ENCODE measurements at regions not wholly inside any gene's neighbourhood (a gene's known extent, or its start where the extent isn't known, plus 50 kb on each side); places are given as distances from the start of the nearest gene placed in this dataset.
"Not testable (repeated sequence)": the region's sequence is repeated elsewhere in the genome, so short reads cannot be mapped to it uniquely, and the experiment has no call there.

GRCh38 chr12:62003701-62004100 is 256.5 kb upstream of the USP15 start:
- intact Hi-C loops (cut with DNase I; ENCODE audit: low total_unique reads): no loop called here
- no peak overlapping the region for H3K4me3 ChIP-seq (ENCODE audit: low read depth, poor library complexity, severe bottlenecking)
- WGBS, 2 donors: 29 to 81% methylated on average over 2 of the region's 2 CpGs
- TF ChIP-seq POLR2A (IDR thresholded peaks at IDR 0.05): no peak
- TF ChIP-seq, protein P1, sequence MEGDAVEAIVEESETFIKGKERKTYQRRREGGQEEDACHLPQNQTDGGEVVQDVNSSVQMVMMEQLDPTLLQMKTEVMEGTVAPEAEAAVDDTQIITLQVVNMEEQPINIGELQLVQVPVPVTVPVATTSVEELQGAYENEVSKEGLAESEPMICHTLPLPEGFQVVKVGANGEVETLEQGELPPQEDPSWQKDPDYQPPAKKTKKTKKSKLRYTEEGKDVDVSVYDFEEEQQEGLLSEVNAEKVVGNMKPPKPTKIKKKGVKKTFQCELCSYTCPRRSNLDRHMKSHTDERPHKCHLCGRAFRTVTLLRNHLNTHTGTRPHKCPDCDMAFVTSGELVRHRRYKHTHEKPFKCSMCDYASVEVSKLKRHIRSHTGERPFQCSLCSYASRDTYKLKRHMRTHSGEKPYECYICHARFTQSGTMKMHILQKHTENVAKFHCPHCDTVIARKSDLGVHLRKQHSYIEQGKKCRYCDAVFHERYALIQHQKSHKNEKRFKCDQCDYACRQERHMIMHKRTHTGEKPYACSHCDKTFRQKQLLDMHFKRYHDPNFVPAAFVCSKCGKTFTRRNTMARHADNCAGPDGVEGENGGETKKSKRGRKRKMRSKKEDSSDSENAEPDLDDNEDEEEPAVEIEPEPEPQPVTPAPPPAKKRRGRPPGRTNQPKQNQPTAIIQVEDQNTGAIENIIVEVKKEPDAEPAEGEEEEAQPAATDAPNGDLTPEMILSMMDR (IDR thresholded peaks at IDR 0.05): no peak
- DNase-seq (ENCODE audit: low spot score in 2 of 2): no peak

GRCh38 chr12:62005615-62006014 is 254.6 kb upstream of the USP15 start:
- DNase-seq (ENCODE audit: low spot score in 2 of 2): no peak
- intact Hi-C loops (cut with DNase I; ENCODE audit: low total_unique reads): no loop called here
- 66 to 78% methylated on average over 2 of the region's 2 CpGs for WGBS, 2 donors
- no peak overlapping the region for H3K4me3 ChIP-seq (ENCODE audit: low read depth, poor library complexity, severe bottlenecking)
- no peak for TF ChIP-seq POLR2A (IDR thresholded peaks at IDR 0.05)
- TF ChIP-seq, protein P1 (IDR thresholded peaks at IDR 0.05): no peak

DNA sequence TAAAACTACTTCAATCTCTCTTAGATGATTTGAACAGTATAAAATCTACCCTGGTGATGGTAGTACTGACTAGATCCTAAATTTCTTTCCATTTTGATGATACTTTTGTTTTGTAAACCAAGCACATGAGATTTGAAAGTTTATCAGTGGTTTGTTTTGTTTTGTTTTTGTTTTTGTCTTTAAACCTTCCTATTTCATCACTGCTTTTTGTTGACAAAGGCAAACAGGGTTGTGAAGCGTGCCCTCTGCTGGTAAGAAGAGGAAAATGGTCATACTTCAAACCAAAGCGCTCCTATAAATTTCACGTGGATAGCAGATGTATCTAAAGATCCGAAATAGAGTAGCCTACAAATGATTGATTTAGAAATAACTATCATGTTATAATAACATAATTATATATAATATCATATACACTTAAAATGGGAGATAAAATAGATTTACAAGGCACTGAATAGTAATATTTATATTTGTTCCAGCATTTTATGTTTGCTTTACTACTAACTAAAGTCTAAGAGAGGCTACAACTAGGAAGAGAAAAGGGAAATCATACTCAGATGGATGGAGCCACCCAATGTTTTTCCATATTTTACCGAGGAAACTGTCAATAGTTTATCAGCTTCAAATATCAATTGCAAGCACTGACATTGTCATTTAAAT is 254.0 kb upstream of the USP15 start:
- intact Hi-C loops (cut with DNase I; ENCODE audit: low total_unique reads): no loop called here
- TF ChIP-seq POLR2A (IDR thresholded peaks at IDR 0.05): no peak
- TF ChIP-seq, protein P1 (IDR thresholded peaks at IDR 0.05): no peak
- 39% methylated on average over 5 of the region's 5 CpGs for WGBS, 2 donors
- H3K4me3 ChIP-seq (ENCODE audit: low read depth, poor library complexity, severe bottlenecking): no peak overlapping the region
- no peak for DNase-seq (ENCODE audit: low spot score in 2 of 2)

GRCh38 chr12:62008703-62009102 is 251.5 kb upstream of the USP15 start:
- no peak for DNase-seq (ENCODE audit: low spot score in 2 of 2)
- no peak overlapping the region for H3K4me3 ChIP-seq (ENCODE audit: low read depth, poor library complexity, severe bottlenecking)
- intact Hi-C loops (cut with DNase I; ENCODE audit: low total_unique reads): no loop called here
- 58 to 62% methylated on average over 2 of the region's 2 CpGs for WGBS, 2 donors
- TF ChIP-seq, protein P1 (IDR thresholded peaks at IDR 0.05): no peak
- no peak for TF ChIP-seq POLR2A (IDR thresholded peaks at IDR 0.05)

DNA sequence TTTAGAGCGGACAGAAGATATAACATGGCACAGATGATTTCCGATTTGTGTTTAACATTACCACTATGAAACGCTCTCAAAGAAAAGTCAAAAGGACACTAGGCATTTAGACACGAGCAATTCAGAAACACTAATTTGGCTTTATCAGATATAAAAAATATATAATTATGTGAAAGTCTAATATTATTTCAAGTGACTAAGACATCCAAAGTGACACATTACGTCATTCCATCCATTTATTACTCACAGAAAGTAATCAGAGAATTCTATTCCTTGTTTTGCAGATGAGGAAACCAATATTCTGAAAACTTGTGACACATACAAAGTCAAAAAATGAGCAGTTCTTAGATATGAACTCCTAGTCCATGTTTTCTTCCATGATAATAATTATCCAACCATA is 250.8 kb upstream of the USP15 start:
- no peak for DNase-seq (ENCODE audit: low spot score in 2 of 2)
- TF ChIP-seq, protein P1 (IDR thresholded peaks at IDR 0.05): no peak
- no peak for TF ChIP-seq POLR2A (IDR thresholded peaks at IDR 0.05)
- no peak overlapping the region for H3K4me3 ChIP-seq (ENCODE audit: low read depth, poor library complexity, severe bottlenecking)
- 94 to 98% methylated on average over 5 of the region's 5 CpGs for WGBS, 2 donors
- intact Hi-C loops (cut with DNase I; ENCODE audit: low total_unique reads): no loop called here

DNA sequence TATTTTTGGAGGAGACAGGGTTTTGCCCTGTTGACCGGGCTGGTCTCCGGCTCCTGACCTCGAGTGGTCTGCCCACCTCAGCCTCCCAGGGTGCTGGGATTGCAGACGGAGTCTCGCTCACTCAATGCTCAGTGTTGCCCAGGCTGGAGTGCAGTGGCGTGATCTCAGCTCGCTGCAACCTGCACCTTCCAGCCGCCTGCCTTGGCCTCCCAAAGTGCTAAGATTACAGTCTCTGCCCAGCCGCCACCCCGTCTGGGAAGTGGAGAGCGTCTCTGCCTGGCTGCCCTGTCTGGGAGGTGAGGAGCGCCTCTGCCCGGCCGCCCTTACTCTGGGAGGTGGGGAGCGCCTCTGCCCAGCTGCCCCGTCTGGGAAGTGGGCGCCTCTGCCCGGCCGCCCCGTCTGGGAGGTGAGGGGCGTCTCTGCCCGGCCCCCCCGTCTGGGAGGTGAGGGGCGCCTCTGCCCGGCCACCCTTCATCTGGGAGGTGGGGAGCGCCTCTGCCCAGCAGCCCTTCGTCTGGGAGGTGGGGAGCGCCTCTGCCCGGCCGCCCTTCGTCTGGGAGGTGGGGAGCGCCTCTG is 249.8 kb upstream of the USP15 start:
- WGBS, 2 donors: 91 to 92% methylated on average over 11 to 12 of the region's 32 CpGs
- DNase-seq (ENCODE audit: low spot score in 2 of 2); H3K4me3 ChIP-seq (ENCODE audit: low read depth, poor library complexity, severe bottlenecking); intact Hi-C loops (cut with DNase I; ENCODE audit: low total_unique reads): not testable (repeated sequence)

- intact Hi-C loops (cut with DNase I; ENCODE audit: low total_unique reads): not testable (repeated sequence)
Observed at GRCh38 chr12:62010973-62011372, 249.2 kb upstream of the USP15 start.

More at GRCh38 chr12:62010973-62011372, 249.2 kb upstream of the USP15 start:
- not testable (repeated sequence) for H3K4me3 ChIP-seq (ENCODE audit: low read depth, poor library complexity, severe bottlenecking); DNase-seq (ENCODE audit: low spot score in 2 of 2)
- WGBS, 2 donors: 92 to 96% methylated on average over 14 to 20 of the region's 22 CpGs
